H7 (cell line): ENCODE measurements at regions not wholly inside any gene's neighbourhood (a gene's known extent, or its start where the extent isn't known, plus 50 kb on each side); places are given as distances from the start of the nearest gene placed in this dataset.
"Not testable (repeated sequence)": the region's sequence is repeated elsewhere in the genome, so short reads cannot be mapped to it uniquely, and the experiment has no call there.

Experiments
- DNase-seq: peaks from one replicate; pipeline ENCODE4 v3.0.0; 2012
- H3K27me3 ChIP-seq: 2 replicates; pipeline ENCODE4 v1.6.0; 2011; ENCODE audit warnings: mild to moderate bottlenecking, low read length; ENCODE audit not compliant: control insufficient read depth, insufficient read depth
- H3K36me3 ChIP-seq: replicated peaks from 2 replicates; pipeline ENCODE4 v1.5.1; 2011; ENCODE audit warnings: low read length; ENCODE audit not compliant: control insufficient read depth, insufficient read depth
- H3K4me3 ChIP-seq: 2 replicates; pipeline ENCODE4 v1.5.1; 2011; ENCODE audit warnings: low read depth, mild to moderate bottlenecking, control low read depth, low read length, moderate library complexity; ENCODE audit not compliant: insufficient read depth

GRCh38 chr2:59181347-59181746 lies 940.2 kb upstream of the FANCL start:
- Histone ChIP-seq H3K27me3 (no peaks in the 10 kb centered on the region; the same call in 1 of the 2 replicates), H3K36me3 (no peaks in the 10 kb centered on the region), H3K4me3 (no peak overlapping the region)
- no peak for DNase-seq

GRCh38 chr2:59180621-59181020 lies 939.5 kb upstream of the FANCL start:
- no peak for DNase-seq
- H3K36me3 ChIP-seq = no peaks in the 10 kb centered on the region
- no peaks in the 10 kb centered on the region; the same call in 1 of the 2 replicates for H3K27me3 ChIP-seq
- no peak overlapping the region for H3K4me3 ChIP-seq

- Histone ChIP-seq H3K36me3 (no peaks in the 10 kb centered on the region), H3K27me3 (no peaks in the 10 kb centered on the region; the same call in 1 of the 2 replicates), H3K4me3 (no peak overlapping the region)
- DNase-seq = no peak
These were observed 939.0 kb upstream of the FANCL start for GRCh38 chr2:59180111-59180510.

GRCh38 chr2:59177748-59178147 lies 936.6 kb upstream of the FANCL start:
- Histone ChIP-seq H3K27me3 (no peaks in the 10 kb centered on the region; the same call in 1 of the 2 replicates), H3K4me3 (no peak overlapping the region), H3K36me3 (no peaks in the 10 kb centered on the region)
- DNase-seq = no peak

GRCh38 chr2:59176737-59177136 lies 935.6 kb upstream of the FANCL start:
- no peaks in the 10 kb centered on the region for H3K36me3 ChIP-seq
- no peak overlapping the region for H3K4me3 ChIP-seq
- no peaks in the 10 kb centered on the region; the same call in 1 of the 2 replicates for H3K27me3 ChIP-seq
- DNase-seq = no peak

- no peak overlapping the region for H3K4me3 ChIP-seq
- no peaks in the 10 kb centered on the region for H3K36me3 ChIP-seq
- no peak for DNase-seq
- H3K27me3 ChIP-seq = no peaks in the 10 kb centered on the region
These were observed 933.6 kb upstream of the FANCL start for GRCh38 chr2:59174536-59175243.

- no peak overlapping the region for H3K4me3 ChIP-seq
- no peaks in the 10 kb centered on the region for H3K27me3 ChIP-seq
- no peak for DNase-seq
These were observed 932.2 kb upstream of the FANCL start for GRCh38 chr2:59173325-59173724.

GRCh38 chr2:59171019-59171418 lies 929.9 kb upstream of the FANCL start:
- no peaks in the 10 kb centered on the region for H3K36me3 ChIP-seq

More at GRCh38 chr2:59173325-59173724, 932.2 kb upstream of the FANCL start:
- no peaks in the 10 kb centered on the region for H3K36me3 ChIP-seq

GRCh38 chr2:59168766-59169165 lies 927.6 kb upstream of the FANCL start:
- no peaks in the 10 kb centered on the region for H3K36me3 ChIP-seq
- no peak for DNase-seq
- no peak overlapping the region for H3K4me3 ChIP-seq
- no peaks in the 10 kb centered on the region for H3K27me3 ChIP-seq

More at GRCh38 chr2:59171019-59171418, 929.9 kb upstream of the FANCL start:
- no peak for DNase-seq
- Histone ChIP-seq H3K27me3 (no peaks in the 10 kb centered on the region), H3K4me3 (no peak overlapping the region)

GRCh38 chr2:59167514-59167913 lies 926.4 kb upstream of the FANCL start:
- DNase-seq = peak; percentile 5
- no peaks in the 10 kb centered on the region for H3K27me3 ChIP-seq
- H3K4me3 ChIP-seq = no peak overlapping the region
- no peaks in the 10 kb centered on the region for H3K36me3 ChIP-seq

GRCh38 chr2:59157908-59158307 lies 916.8 kb upstream of the FANCL start:
- not testable (repeated sequence) for DNase-seq, H3K36me3 ChIP-seq, H3K27me3 ChIP-seq, H3K4me3 ChIP-seq

GRCh38 chr2:59151805-59152204 lies 910.7 kb upstream of the FANCL start:
- H3K36me3 ChIP-seq = no peaks in the 10 kb centered on the region
- DNase-seq = no peak

GRCh38 chr2:59150217-59150849 lies 909.2 kb upstream of the FANCL start:
- no peaks in the 10 kb centered on the region for H3K27me3 ChIP-seq
- DNase-seq = no peak
- no peak overlapping the region for H3K4me3 ChIP-seq
- no peaks in the 10 kb centered on the region for H3K36me3 ChIP-seq

More at GRCh38 chr2:59151805-59152204, 910.7 kb upstream of the FANCL start:
- H3K4me3 ChIP-seq = no peak overlapping the region
- H3K27me3 ChIP-seq = no peaks in the 10 kb centered on the region

GRCh38 chr2:59149271-59149670 lies 908.1 kb upstream of the FANCL start:
- Histone ChIP-seq H3K36me3 (no peaks in the 10 kb centered on the region), H3K4me3 (no peak overlapping the region), H3K27me3 (no peaks in the 10 kb centered on the region)
- no peak for DNase-seq

- Histone ChIP-seq H3K36me3 (no peaks in the 10 kb centered on the region), H3K27me3 (no peaks in the 10 kb centered on the region), H3K4me3 (no peak overlapping the region)
- DNase-seq = no peak
These were observed 871.1 kb upstream of the FANCL start for GRCh38 chr2:59112258-59112657.
